Brain pericyte (primary cell): ENCODE measurements at regions not wholly inside any gene's neighbourhood (a gene's known extent, or its start where the extent isn't known, plus 50 kb on each side); places are given as distances from the start of the nearest gene placed in this dataset.
"Not testable (repeated sequence)": the region's sequence is repeated elsewhere in the genome, so short reads cannot be mapped to it uniquely, and the experiment has no call there.

Experiments used
- DNase-seq: peaks from one replicate; pipeline ENCODE4 v3.0.0-alpha.2; 2012; ENCODE audit warnings: low read depth, low spot score

GRCh38 chr9:81028504-81028903 is 660.8 kb downstream of the TLE1 start:
- peak; percentile 44 for DNase-seq

- DNase-seq = no peak
Measured at GRCh38 chr9:81022177-81022576, 667.2 kb downstream of the TLE1 start.

DNA sequence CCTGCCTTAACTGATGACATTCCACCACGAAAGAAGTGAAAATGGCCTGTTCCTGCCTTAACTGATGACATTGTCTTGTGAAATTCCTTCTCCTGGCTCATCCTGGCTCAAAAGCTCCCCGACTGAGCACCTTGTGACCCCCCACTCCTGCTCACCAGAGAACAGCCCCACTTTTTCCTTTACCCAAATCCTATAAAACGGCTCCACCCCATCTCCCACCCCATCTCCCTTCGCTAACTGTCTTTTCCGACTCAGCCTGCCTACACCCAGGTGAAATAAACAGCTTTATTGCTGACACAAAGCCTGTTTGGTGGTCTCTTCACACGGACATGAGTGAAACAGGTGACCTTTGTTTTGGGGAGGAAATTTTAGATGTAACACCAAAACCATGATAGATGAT is 674.4 kb downstream of the TLE1 start:
- not testable (repeated sequence) for DNase-seq

DNA sequence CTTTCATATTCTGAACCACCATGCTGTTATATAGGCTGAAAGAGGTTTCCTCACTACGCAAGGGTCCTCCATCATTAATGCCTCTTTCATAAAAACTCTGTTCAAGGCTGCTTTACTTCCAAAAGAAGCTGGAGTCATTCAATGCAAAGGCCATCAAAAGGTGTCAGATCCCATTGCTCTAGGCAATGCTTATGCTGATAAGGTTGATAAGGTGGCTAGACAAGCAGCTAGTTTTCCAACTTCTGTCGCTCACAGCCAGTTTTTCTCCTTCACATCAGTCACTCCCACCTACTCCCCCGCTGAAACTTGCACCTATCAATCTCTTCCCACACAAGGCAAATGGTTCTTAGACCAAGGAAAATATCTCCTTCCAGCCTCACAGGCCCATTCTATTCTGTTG is 676.2 kb downstream of the TLE1 start:
- not testable (repeated sequence) for DNase-seq

GRCh38 chr9:81002906-81003305 is 686.4 kb downstream of the TLE1 start:
- no peak for DNase-seq

DNA sequence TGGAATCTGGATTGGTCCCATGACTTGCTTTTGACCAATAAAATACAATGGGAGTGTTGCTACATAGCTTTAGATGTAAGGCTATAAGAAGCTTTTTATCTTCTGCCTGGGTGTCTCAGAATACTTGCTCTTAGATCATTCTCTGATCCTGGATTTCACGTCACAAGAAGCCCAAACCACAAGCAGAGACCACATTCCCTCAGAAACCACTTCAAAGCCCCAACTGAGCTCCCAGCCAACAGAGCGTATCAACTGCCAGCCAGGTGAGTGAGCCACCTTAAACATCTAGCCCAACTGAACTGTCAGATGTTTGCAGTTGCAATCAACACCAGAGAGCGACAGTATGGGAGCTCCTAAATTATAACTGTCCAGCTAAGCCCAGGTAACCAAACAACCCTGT is 687.1 kb downstream of the TLE1 start:
- no peak for DNase-seq

GRCh38 chr9:80995759-80996158 is 693.6 kb downstream of the TLE1 start:
- no peak for DNase-seq

- no peak for DNase-seq
Measured at GRCh38 chr9:80994892-80995291, 694.5 kb downstream of the TLE1 start.

GRCh38 chr9:80985595-80985994 is 703.8 kb downstream of the TLE1 start:
- DNase-seq = not testable (repeated sequence)

- DNase-seq = no peak
Measured at GRCh38 chr9:80976403-80976802, 712.9 kb downstream of the TLE1 start.

DNA sequence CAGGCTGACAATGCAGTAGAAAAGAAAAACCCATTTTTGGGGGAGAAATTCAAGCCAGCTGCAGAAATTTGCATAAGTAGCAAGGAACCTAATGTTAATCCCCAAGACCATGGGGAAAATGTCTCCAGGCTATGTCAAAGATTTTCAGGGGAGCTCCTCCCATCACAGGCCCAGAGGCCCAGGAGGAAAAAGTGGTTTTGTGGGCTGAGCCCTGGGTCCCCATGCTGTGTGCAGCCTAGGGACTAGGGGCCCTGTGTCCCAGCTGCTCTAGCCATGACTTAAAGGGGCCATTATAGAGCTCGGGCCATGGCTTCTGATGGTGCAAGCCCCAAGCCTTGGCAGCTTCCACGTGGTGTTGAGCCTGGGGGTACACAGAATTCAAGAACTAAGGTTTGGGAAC is 719.0 kb downstream of the TLE1 start:
- not testable (repeated sequence) for DNase-seq

DNA sequence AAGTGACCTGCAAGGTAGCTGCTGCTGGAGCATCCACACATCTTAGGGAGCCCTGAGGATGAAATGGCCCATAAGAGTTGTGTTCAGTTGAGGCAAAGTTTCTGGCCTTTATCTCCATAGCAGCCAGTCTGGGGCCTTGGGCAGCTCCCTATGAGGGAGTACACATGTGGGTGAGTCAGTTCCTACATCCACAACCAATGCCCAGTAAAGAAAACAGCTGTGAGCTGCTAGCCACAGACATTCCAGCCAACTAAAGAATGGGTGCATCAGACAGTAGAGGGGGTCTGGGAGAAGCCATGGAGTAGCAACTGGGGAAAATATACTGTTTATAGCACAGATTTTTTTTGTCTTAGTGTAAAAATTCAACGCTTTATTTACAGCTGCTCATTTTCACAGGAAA is 720.7 kb downstream of the TLE1 start:
- peak; percentile 33 for DNase-seq

DNA sequence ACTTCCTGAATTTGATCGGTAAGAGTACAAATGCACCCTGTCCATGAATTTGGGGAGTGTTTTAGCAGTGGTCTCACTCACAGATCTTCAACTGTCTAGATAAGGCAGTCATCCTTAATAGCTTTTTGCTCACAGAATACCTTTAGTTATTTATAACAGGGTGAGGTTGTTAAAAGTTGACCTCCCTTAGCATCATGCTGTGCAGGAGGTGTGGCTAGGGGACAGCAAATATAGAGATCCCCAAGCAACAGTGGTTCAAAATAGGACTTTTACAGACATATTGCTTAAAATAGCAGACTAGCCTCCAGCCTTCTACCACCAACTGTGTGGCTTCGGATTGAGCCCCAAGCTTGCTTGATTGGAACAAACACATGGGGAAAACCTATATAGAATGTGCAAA is 724.4 kb downstream of the TLE1 start:
- DNase-seq = no peak

GRCh38 chr9:80964374-80964773 is 725.0 kb downstream of the TLE1 start:
- no peak for DNase-seq

- no peak for DNase-seq
Measured at GRCh38 chr9:80957801-80958200, 731.5 kb downstream of the TLE1 start.

GRCh38 chr9:80954521-80954920 is 734.8 kb downstream of the TLE1 start:
- no peak for DNase-seq

DNA sequence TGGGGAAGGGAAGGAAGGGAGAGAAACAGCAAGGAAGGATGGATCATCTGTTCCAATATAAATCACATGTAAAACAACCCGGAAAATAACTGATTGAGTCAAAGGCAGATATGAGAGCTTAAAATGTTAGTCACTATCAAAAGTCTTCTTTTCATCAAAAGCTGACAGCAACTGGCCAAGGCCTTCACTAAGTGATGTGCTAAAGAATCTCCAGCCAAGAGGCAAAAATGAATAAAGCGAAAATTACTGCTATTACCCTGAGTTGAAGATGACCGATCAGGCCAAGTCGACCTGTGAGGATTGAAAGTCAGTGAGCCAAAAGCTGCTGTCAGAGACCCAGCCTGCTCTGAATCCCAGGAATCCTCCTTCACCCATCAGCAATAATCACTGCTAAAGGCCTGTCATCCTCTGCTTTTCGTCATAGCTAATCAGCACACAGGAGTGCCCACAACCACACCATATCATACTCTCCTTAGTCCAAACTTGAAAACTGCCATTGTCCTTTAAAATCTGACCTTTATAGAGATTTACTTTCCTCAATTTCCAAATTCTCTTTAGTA is 736.9 kb downstream of the TLE1 start:
- no peak for DNase-seq

- DNase-seq = no peak
Measured at GRCh38 chr9:80951675-80952074, 737.7 kb downstream of the TLE1 start.

GRCh38 chr9:80948876-80949275 is 740.5 kb downstream of the TLE1 start:
- DNase-seq = no peak

- DNase-seq = no peak
Measured at GRCh38 chr9:80948066-80948465, 741.3 kb downstream of the TLE1 start.

DNA sequence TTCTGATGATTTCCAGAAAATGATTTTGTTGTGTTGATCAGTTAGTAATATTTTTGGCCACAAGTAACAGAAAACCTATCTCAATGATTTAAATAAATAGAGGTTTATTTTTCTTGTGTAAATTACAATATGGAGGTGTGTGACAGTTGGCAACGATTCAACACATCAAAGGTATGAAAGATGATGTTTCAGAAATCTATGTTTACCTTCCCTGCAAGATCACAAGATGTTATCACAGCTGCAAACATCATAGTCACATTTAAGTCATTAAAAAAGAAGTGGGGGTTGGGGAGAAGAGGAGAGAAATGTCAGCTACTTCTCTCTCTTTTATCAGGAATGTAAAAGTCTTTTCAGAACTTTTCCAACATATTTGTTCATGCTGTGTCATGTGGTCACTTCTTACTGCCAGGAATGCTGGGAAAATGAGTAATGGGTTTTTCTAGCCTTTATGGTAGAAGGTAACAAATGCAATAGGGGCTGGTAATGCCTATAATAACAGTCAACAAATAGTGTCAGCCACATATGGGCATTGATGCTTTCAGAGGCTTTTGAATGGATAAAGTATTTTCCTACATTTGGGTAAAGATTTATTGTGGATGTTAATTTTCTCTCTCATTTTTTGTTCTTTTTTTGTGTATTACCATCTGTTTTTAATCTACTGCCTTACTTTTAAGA is 742.7 kb downstream of the TLE1 start:
- no peak for DNase-seq

- DNase-seq = no peak
Measured at GRCh38 chr9:80945436-80945835, 743.9 kb downstream of the TLE1 start.

DNA sequence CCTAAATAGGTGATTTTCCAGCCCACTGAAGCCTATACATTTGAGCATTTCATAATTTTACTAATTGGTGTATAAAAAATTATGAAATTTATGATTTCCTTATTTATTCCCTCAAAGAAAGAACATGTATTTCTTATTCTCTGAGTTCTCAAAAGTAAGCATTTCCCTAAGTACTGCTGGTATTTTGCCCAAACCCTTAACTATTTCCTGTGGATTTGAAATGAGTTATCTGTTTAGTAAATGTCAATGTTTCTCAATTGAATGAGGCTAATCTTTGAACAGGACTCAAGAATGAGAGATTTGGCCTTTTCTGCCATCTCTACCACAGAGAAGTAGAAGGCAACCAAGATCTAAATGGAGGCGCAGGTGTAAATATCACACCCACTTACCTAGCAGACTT is 751.7 kb downstream of the TLE1 start:
- DNase-seq = no peak

- no peak for DNase-seq
Measured at GRCh38 chr9:80934095-80934494, 755.3 kb downstream of the TLE1 start.
